ENCODE measurements at regions not wholly inside any gene's neighbourhood (a gene's known extent, or its start where the extent isn't known, plus 50 kb on each side); places are given as distances from the start of the nearest gene placed in this dataset.
A peak's percentile ranks its signal among the peaks of the same experiment; 100 is the strongest.
"Not testable (repeated sequence)": the region's sequence is repeated elsewhere in the genome, so short reads cannot be mapped to it uniquely, and the experiment has no call there.

- DNase-seq (ENCODE audit: low spot score) = no peak
Measured at GRCh38 chr14:97944380-97944779, 1147.2 kb downstream of the VRK1 start.

GRCh38 chr14:97945631-97946030, 1148.4 kb downstream of the VRK1 start:
- no peak for DNase-seq (ENCODE audit: low spot score)

- no peak for DNase-seq (ENCODE audit: low spot score)
Measured at GRCh38 chr14:97946240-97946639, 1149.1 kb downstream of the VRK1 start.

DNA sequence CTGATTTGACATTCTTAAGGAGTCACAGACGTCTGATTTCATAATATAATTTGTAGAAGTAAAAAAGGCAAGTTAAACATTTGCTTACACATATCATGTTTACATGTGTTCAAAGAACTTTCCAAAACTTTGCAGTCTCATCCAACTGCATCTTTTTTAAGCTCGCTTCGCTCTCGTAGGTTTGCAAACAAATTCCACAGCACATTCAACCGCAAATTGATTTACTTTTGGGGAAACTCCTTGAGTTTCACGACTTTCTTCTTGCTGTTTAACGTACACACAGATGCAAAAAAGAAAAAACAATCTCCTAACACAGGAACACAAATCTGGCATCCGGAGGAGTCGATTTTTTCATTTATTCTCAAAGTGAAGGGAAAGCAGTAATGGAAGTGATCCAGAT, 1149.5 kb downstream of the VRK1 start:
- DNase-seq (ENCODE audit: low spot score) = no peak

DNA sequence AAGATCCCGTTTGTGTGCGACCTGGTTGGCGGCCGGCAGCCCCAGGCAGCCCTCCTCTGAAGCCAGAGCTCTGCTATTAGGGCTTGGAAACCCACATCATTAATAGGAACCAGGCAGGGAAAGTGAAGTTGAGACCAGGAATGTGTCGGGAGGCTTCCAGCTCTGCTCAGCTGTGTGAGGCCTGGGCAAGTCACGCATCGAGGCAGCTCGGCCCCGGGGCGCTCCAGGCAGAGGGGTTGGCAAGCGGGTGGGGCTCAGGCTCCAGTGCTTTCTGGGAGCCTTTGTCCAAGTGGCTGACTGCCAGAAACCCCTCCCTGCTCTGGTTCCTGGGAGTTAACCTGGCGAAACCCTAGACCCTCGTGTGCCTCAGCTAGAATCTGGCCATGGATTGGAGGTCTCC, 1151.7 kb downstream of the VRK1 start:
- DNase-seq (ENCODE audit: low spot score) = no peak

DNA sequence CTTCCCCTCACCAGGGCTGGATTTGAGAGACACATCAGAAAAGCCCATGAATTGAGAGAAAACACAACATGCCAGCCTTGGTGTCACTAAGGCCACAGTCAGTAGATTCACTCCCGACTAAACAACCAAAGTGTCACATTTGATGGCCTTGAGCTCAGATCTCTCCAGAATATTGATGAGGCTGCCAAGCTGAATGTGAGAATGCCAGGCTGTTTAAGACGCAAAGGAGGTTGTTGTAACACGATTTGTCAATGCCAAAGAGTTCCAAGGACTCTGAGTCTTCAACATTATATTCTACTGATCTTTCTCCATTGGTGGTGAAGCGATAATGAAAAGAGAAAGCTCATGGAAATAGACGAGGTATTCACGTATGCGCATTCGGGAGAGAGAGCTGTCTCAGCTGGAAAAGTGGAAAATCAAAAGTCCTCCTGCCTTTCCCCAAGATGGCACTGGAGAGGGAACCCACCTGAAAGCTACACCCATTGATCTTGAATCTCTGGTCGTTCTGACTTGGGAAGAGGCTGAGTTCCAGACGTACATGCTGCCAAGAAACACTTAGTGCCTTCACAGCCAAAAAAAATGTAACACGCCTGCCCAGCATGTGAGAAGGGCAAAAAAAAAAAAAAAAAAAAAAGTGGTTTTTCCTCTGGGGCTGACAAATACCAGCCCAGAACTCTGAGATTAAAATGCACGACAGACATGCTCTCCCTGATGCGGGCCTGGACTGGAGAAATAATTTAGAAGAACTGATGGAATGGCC, 1159.6 kb downstream of the VRK1 start:
- no peak for DNase-seq (ENCODE audit: low spot score)

DNA sequence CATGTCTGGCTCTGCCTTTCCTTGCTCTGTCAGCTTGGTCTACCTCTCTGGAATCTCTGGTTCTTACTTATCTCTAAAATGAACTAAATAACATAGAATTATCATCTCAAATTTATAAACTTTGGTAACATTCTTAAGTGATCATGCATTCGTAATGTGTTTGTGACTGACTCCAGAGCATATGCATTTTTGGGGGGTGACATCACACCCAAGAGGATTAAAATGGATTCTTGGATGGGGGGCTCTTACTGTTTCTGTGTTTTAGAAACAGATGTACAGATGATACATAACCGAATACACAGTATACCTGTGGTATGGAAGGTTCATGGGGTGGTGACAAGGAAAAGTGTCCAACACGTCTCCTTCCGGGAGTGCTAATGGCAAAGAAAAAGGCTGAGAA, 1162.1 kb downstream of the VRK1 start:
- no peak for DNase-seq (ENCODE audit: low spot score)

GRCh38 chr14:97960436-97960835, 1163.3 kb downstream of the VRK1 start:
- no peak for DNase-seq (ENCODE audit: low spot score)

GRCh38 chr14:97970222-97970621, 1173.0 kb downstream of the VRK1 start:
- DNase-seq (ENCODE audit: low spot score) = no peak

GRCh38 chr14:97975216-97975615, 1178.0 kb downstream of the VRK1 start:
- DNase-seq (ENCODE audit: low spot score) = no peak

- no peak for DNase-seq (ENCODE audit: low spot score)
Measured at GRCh38 chr14:97975962-97976361, 1178.8 kb downstream of the VRK1 start.

DNA sequence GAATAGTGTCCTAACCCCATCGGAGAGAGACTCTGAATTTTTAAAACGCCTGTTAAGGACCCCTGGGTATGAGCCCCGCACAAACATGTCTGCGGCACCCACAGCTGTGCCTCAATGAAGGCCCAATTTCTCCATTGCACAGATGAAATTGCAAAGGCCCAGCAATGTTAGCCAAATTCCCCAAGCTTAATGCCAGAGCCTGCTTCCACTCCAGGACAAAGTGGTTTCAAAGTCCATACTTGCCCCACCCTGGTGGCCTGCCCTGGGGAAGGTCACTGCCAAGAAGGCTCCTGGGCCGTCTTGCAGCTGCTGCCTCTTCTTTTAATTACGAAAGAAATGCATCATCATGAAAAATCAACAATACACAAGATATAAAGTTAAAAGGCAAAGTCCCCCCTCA, 1179.7 kb downstream of the VRK1 start:
- DNase-seq (ENCODE audit: low spot score) = no peak

GRCh38 chr14:97977651-97978261, 1180.6 kb downstream of the VRK1 start:
- DNase-seq (ENCODE audit: low spot score) = no peak

DNA sequence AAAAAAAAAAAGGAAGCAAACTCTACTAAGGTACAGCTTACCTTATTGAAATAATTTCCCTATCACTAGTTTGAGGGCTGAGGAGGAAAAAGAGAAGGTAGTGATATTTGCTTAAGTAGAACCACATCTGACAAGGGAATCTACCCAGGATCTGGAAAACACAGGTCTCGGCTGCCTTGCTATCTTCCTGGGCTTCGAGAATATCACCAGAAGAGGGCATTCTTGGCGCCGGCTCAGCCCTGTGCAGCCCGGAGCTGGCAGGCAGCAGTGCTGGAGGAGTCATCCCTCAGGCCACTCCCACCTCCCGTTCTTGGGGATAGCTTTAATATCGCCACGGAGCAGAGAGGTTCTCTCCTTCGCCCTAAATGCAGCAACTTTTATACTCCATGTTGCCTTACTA, 1181.2 kb downstream of the VRK1 start:
- DNase-seq (ENCODE audit: low spot score) = peak; percentile 9

GRCh38 chr14:97993508-97994019, 1196.4 kb downstream of the VRK1 start:
- no peak for DNase-seq (ENCODE audit: low spot score)

GRCh38 chr14:97994020-97994531, 1196.9 kb downstream of the VRK1 start:
- DNase-seq (ENCODE audit: low spot score) = no peak

GRCh38 chr14:97995038-97995437, 1197.9 kb downstream of the VRK1 start:
- DNase-seq (ENCODE audit: low spot score) = no peak

DNA sequence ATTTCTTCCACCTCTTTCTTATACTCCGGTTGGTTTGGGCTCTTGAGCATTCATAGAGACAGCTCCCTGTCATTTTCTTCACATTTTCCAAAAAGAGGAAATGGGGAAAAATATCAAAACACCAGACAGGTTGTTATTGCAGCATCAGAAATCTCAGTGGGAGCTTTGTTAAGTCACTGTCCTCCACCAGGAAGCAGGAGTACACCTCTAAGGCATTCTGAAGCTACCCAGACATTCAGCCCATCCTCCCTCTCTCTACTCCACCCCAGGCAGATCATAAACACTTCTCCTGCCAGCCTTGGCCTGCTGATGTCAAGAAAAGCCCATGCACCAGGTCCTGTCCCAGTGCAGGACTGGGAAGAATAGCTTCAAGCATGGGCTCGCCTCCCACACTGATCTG, 1198.3 kb downstream of the VRK1 start:
- DNase-seq (ENCODE audit: low spot score) = no peak

- DNase-seq (ENCODE audit: low spot score) = no peak
Measured at GRCh38 chr14:98006008-98006407, 1208.8 kb downstream of the VRK1 start.

DNA sequence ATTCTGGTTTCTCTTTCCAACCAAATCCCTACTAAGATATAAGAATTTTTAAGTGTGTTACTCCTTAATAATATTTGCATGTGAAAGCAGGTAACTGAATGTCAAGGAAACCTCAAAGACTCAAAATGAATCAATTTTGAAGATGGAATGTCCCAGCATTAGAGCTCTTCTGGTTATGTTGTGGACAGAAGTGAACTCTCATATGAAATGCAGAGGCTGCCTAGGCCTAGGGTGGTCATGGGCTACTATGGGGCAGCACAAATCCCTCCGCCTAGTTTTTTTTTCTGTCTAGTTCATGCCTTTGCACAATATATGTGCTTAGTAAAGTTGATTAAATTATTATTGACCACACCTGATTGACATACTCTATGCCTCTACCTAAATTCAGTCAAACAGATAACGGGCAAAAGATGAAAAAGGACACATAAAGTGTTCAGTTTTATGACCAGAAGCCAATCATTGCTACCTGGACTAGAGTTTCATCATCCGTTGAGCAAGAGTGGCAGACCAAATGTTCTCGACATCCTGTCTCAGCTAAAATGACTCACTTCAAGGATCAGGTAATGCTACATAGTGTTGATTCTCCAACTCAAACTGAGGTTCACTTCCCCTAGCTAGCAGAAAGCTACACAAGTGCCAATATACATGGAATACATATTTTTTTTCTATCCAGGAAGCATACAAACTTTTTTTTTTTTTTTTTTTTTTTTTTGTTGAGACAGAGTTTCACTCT, 1211.4 kb downstream of the VRK1 start:
- DNase-seq (ENCODE audit: low spot score) = no peak

DNA sequence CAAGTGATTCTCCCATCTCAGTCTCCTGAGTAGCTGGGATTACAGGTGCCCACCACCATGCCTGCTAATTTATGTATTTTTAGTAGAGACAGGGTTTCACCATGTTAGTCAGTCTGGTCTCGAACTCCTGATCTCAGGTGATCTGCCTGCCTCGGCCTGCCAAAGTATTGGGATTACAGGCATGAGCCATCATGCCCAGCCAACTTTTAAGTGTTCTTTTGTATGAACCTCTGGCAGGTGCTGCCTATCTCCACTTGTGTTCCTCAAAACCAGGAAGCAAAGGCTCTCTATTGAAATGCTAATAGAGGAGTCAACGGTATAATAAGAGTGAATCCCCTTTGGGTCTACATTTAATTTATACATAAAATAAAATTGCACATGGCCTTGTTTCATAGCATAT, 1212.0 kb downstream of the VRK1 start:
- not testable (repeated sequence) for DNase-seq (ENCODE audit: low spot score)

GRCh38 chr14:98010784-98011183, 1213.6 kb downstream of the VRK1 start:
- no peak for DNase-seq (ENCODE audit: low spot score)

All from AG08396 (cell line).